Astrocyte (in vitro differentiated cells and primary cell): ENCODE measurements at regions not wholly inside any gene's neighbourhood (a gene's known extent, or its start where the extent isn't known, plus 50 kb on each side); places are given as distances from the start of the nearest gene placed in this dataset.
A peak's percentile ranks its signal among the peaks of the same experiment; 100 is the strongest.

Source experiments
- DNase-seq: peaks from one replicate; pipeline ENCODE4 v3.0.0-alpha.2; 2010; ENCODE audit warnings: low read depth
- FAIRE-seq: peaks from 2 replicates; lab custom pipeline; 2011; peaks lifted over from hg19 to GRCh38; lab: Jason Lieb, UNC
- H2AFZ ChIP-seq: 2 replicates; pipeline ENCODE4 v1.6.0; 2012; ENCODE audit warnings: low read depth, low read length, inconsistent platforms
- H3K27ac ChIP-seq: 2 replicates; pipeline ENCODE4 v1.5.1; 2011; ENCODE audit warnings: low read depth, low read length, inconsistent platforms
- H3K27me3 ChIP-seq: 2 replicates; pipeline ENCODE4 v1.6.0; 2011; ENCODE audit warnings: low read length, inconsistent platforms; ENCODE audit not compliant: insufficient read depth
- H3K36me3 ChIP-seq: 2 replicates; pipeline ENCODE4 v1.5.1; 2011; ENCODE audit warnings: low read length, inconsistent platforms; ENCODE audit not compliant: insufficient read depth
- H3K4me1 ChIP-seq: 2 replicates; pipeline ENCODE4 v1.5.1; 2011; ENCODE audit warnings: low read length, inconsistent platforms; ENCODE audit not compliant: insufficient read depth
- H3K4me2 ChIP-seq: 2 replicates; pipeline ENCODE4 v1.6.0; 2012; ENCODE audit warnings: low read length, inconsistent platforms
- H3K4me3 ChIP-seq: 2 replicates; pipeline ENCODE4 v1.5.1; 2011; ENCODE audit warnings: low read depth, mild to moderate bottlenecking, low read length, inconsistent platforms; ENCODE audit not compliant: insufficient read depth
- H3K79me2 ChIP-seq: 2 replicates; pipeline ENCODE4 v1.6.0; 2012; ENCODE audit warnings: mild to moderate bottlenecking, low read length, inconsistent platforms; ENCODE audit not compliant: insufficient read depth
- H3K9ac ChIP-seq: 2 replicates; pipeline ENCODE4 v1.6.0; 2012; ENCODE audit warnings: mild to moderate bottlenecking, low read length, inconsistent platforms
- H3K9me3 ChIP-seq: 2 replicates; pipeline ENCODE4 v1.5.1; 2012; ENCODE audit warnings: low read depth, mild to moderate bottlenecking, low read length, inconsistent platforms; ENCODE audit not compliant: insufficient read depth
- H4K20me1 ChIP-seq: 2 replicates; pipeline ENCODE4 v1.6.0; 2012; ENCODE audit warnings: low read length, inconsistent platforms; ENCODE audit not compliant: insufficient read depth
- H3K27ac Mint-ChIP-seq: one replicate; pipeline ENCODE4 v1.8.0; 2021; ENCODE audit warnings: mild to moderate bottlenecking, mixed read lengths; ENCODE audit not compliant: unreplicated experiment
- H3K27me3 Mint-ChIP-seq: one replicate; pipeline ENCODE4 v1.8.0; 2021; ENCODE audit warnings: low read depth, mixed read lengths; ENCODE audit not compliant: unreplicated experiment
- H3K36me3 Mint-ChIP-seq: one replicate; pipeline ENCODE4 v1.8.0; 2021; ENCODE audit warnings: low read depth, mixed read lengths; ENCODE audit not compliant: unreplicated experiment
- H3K4me1 Mint-ChIP-seq: one replicate; pipeline ENCODE4 v1.8.0; 2021; ENCODE audit warnings: low read depth, mixed read lengths; ENCODE audit not compliant: unreplicated experiment
- H3K4me3 Mint-ChIP-seq: one replicate; pipeline ENCODE4 v1.8.0; 2021; ENCODE audit warnings: mild to moderate bottlenecking, moderate library complexity, mixed read lengths; ENCODE audit not compliant: unreplicated experiment
- H3K9me3 Mint-ChIP-seq: one replicate; pipeline ENCODE4 v1.8.0; 2021; ENCODE audit warnings: mild to moderate bottlenecking, mixed read lengths; ENCODE audit not compliant: unreplicated experiment
- EZH2 ChIP-seq: IDR thresholded peaks from 2 replicates; pipeline ENCODE4 v1.6.1; 2012; ENCODE audit warnings: mild to moderate bottlenecking, low read length, inconsistent platforms; ENCODE audit not compliant: insufficient read depth
- TF ChIP-seq, protein P1 (sequence below): IDR thresholded peaks from 2 replicates; pipeline ENCODE4 v1.5.1; 2011; ENCODE audit warnings: low read depth, mild to moderate bottlenecking, inconsistent platforms, low read length, moderate library complexity; ENCODE audit not compliant: insufficient read depth

DNA sequence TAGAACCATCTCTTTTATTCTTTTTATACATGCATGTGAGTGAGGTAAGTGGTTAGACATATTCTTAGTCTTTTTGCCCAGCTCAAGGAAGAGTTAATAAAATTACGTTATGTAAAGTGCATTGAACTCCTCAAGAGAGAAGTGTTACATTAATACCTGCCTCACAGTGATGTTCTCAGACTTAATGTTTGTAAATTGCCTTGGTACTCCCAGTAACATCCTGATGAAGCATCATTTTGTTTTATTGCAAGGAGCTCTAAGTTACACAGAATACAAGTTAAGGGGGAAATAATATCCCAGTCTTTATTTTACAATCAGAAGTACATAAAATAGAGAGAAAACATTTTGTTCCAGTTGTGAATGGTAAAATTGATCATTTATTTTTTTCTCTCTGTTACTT lies 89.5 kb upstream of the ARRDC3 start:
- FAIRE-seq, result no peak
- Mint-ChIP-seq H3K27ac (no peak overlapping the region), H3K4me1 (peaks cover 1% of the 10 kb centered on the region), H3K9me3 (no peaks in the 10 kb centered on the region), H3K36me3 (no peaks in the 10 kb centered on the region), H3K27me3 (no peaks in the 10 kb centered on the region), H3K4me3 (no peak overlapping the region)
- Histone ChIP-seq H3K79me2 (no peaks in the 10 kb centered on the region), H3K4me1 (no peaks in the 10 kb centered on the region), H3K27me3 (no peaks in the 10 kb centered on the region), H3K9me3 (no peaks in the 10 kb centered on the region), H3K27ac (no peak overlapping the region), H3K9ac (no peak overlapping the region), H4K20me1 (no peaks in the 10 kb centered on the region), H3K4me2 (no peak overlapping the region), H2AFZ (no peak overlapping the region), H3K4me3 (no peak overlapping the region), H3K36me3 (no peaks in the 10 kb centered on the region)
- no peak for TF ChIP-seq EZH2
- TF ChIP-seq, protein P1, sequence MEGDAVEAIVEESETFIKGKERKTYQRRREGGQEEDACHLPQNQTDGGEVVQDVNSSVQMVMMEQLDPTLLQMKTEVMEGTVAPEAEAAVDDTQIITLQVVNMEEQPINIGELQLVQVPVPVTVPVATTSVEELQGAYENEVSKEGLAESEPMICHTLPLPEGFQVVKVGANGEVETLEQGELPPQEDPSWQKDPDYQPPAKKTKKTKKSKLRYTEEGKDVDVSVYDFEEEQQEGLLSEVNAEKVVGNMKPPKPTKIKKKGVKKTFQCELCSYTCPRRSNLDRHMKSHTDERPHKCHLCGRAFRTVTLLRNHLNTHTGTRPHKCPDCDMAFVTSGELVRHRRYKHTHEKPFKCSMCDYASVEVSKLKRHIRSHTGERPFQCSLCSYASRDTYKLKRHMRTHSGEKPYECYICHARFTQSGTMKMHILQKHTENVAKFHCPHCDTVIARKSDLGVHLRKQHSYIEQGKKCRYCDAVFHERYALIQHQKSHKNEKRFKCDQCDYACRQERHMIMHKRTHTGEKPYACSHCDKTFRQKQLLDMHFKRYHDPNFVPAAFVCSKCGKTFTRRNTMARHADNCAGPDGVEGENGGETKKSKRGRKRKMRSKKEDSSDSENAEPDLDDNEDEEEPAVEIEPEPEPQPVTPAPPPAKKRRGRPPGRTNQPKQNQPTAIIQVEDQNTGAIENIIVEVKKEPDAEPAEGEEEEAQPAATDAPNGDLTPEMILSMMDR, result no peak
- no peak for DNase-seq

DNA sequence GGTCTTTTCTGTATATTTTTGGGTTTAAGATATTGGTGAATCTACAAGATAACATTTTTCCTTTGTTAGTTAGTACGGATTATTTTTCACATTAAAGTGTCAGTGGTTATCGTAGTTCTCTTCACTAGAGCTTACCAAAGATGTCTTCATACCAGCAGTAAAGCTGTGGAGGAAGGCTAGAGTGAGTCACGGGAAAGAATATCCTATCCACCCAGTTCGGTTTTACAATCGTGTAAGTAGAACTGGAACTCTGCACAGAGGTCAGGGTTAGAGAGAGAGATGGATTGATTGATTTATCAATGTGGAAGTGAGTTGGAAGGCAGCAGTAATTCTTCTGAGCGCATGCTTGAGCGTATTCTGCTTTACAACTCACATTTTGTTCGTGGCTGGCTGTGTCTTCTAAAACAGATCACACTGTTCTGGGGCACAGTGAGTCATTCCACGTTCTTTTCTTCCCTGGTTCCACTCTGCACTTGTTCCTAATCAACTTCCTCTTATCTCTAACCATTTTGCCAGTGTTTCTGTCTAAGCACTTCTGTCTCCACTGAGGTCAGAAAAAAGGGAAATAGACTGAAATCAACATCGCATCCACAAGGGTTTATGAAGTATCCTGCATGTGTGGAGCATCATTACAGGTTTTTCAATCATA lies 86.5 kb upstream of the ARRDC3 start:
- no peak overlapping the region for H3K4me2 ChIP-seq
- no peaks in the 10 kb centered on the region for H3K27me3 ChIP-seq
- H3K79me2 ChIP-seq, result no peaks in the 10 kb centered on the region
- H3K36me3 Mint-ChIP-seq, result no peaks in the 10 kb centered on the region
- H4K20me1 ChIP-seq, result no peaks in the 10 kb centered on the region
- no peak overlapping the region for H3K9ac ChIP-seq
- H3K36me3 ChIP-seq, result no peaks in the 10 kb centered on the region
- no peak overlapping the region for H2AFZ ChIP-seq
- H3K9me3 ChIP-seq, result no peaks in the 10 kb centered on the region
- H3K27me3 Mint-ChIP-seq, result no peaks in the 10 kb centered on the region
- H3K9me3 Mint-ChIP-seq, result no peaks in the 10 kb centered on the region
- no peak overlapping the region for H3K27ac Mint-ChIP-seq
- H3K4me3 Mint-ChIP-seq, result no peak overlapping the region
- TF ChIP-seq EZH2, result no peak
- TF ChIP-seq, protein P1, result no peak
- no peak overlapping the region for H3K27ac ChIP-seq
- DNase-seq (no peak), FAIRE-seq (no peak)
- H3K4me1 Mint-ChIP-seq, result peaks cover 1% of the 10 kb centered on the region
- H3K4me3 ChIP-seq, result no peak overlapping the region
- H3K4me1 ChIP-seq, result no peaks in the 10 kb centered on the region

DNA sequence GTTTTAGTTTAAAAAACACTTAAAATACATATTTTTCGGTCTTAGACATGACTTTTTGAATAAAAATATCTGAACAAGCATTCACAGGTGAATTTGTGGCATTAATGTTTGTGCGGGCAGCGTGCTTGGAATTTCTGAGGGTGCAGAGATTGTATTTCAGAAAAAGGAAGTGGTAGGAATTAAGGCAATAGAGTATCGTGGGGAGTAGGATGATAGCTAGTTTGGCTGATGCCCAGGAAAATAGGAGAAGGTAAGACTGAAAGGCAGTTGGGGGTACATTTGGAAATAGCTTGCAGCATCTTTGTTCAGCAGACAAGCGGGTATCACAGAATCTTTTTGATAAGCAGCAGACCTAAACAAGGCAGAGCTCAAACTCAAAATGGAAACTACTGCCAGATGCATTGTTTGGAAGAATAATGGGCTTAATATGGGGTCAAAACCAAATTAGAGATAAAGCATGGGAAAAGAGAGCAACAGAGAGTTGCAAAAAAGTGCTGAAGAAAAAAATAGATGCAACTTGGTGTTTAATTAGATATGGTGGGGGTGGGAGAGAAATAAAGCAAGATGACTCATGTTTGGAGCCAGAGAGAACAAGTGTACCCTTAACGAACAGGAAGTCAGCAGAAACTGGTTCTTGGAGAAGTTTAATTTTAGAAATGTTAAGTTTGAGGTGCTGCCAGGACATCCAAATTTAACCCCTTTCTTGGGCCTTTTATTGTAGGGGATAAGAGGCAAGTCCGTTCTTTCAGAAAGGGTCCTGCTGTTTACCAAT lies 85.7 kb upstream of the ARRDC3 start:
- H3K27ac Mint-ChIP-seq, result no peak overlapping the region
- no peak overlapping the region for H3K4me3 ChIP-seq
- H3K79me2 ChIP-seq, result no peaks in the 10 kb centered on the region
- FAIRE-seq (no peak), DNase-seq (peak; percentile 8)
- H3K9ac ChIP-seq, result no peak overlapping the region
- H3K9me3 Mint-ChIP-seq, result no peaks in the 10 kb centered on the region
- no peaks in the 10 kb centered on the region for H3K4me1 ChIP-seq
- no peaks in the 10 kb centered on the region for H3K36me3 Mint-ChIP-seq
- H3K27me3 Mint-ChIP-seq, result no peaks in the 10 kb centered on the region
- H3K27me3 ChIP-seq, result no peaks in the 10 kb centered on the region
- no peaks in the 10 kb centered on the region for H4K20me1 ChIP-seq
- no peaks in the 10 kb centered on the region for H3K36me3 ChIP-seq
- TF ChIP-seq, protein P1, result no peak
- TF ChIP-seq EZH2, result no peak
- H3K4me2 ChIP-seq, result no peak overlapping the region
- no peak overlapping the region for H3K4me3 Mint-ChIP-seq
- peak overlapping the region; percentile 12 for H2AFZ ChIP-seq
- H3K27ac ChIP-seq, result no peak overlapping the region
- H3K9me3 ChIP-seq, result no peaks in the 10 kb centered on the region
- H3K4me1 Mint-ChIP-seq, result peaks cover 1% of the 10 kb centered on the region
